ENCODE measurements at regions not wholly inside any gene's neighbourhood (a gene's known extent, or its start where the extent isn't known, plus 50 kb on each side); places are given as distances from the start of the nearest gene placed in this dataset.

DNA sequence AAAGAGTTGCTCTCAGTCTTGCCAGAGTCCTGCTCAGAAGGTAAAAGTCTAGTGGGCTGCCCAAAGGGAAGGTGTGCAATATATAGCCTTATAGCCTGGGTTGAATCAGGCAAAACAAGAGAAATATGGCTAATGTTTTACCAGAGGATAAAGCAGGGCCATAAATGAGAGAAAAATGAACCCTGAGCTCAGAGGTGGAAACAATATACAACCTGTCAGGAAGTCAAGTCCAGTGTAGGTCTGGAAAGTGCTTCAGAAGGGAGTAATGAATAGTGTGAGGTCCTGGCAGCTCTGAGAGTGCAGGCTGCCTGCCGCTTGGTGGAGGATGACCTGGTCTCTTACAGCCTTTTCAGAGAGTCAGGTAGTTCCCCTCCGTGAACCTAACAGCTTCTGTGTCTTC, 177.8 kb upstream of the TNC start:
- TF ChIP-seq, protein P1, sequence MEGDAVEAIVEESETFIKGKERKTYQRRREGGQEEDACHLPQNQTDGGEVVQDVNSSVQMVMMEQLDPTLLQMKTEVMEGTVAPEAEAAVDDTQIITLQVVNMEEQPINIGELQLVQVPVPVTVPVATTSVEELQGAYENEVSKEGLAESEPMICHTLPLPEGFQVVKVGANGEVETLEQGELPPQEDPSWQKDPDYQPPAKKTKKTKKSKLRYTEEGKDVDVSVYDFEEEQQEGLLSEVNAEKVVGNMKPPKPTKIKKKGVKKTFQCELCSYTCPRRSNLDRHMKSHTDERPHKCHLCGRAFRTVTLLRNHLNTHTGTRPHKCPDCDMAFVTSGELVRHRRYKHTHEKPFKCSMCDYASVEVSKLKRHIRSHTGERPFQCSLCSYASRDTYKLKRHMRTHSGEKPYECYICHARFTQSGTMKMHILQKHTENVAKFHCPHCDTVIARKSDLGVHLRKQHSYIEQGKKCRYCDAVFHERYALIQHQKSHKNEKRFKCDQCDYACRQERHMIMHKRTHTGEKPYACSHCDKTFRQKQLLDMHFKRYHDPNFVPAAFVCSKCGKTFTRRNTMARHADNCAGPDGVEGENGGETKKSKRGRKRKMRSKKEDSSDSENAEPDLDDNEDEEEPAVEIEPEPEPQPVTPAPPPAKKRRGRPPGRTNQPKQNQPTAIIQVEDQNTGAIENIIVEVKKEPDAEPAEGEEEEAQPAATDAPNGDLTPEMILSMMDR (IDR thresholded peaks at IDR 0.05) = no peak
- no peak for TF ChIP-seq POLR2A (IDR thresholded peaks at IDR 0.05)
